Body of pancreas (tissue), 4 donors: ENCODE measurements at regions not wholly inside any gene's neighbourhood (a gene's known extent, or its start where the extent isn't known, plus 50 kb on each side); places are given as distances from the start of the nearest gene placed in this dataset.

Source experiments
- ATAC-seq: fragments of 150-250 bp; one replicate; pipeline ENCODE4 v1.9.1; 2016
- DNase-seq, 4 donors: peaks; one replicate each; pipeline ENCODE4 v3.0.0-alpha.2; 2019
- H3K27ac ChIP-seq, 4 donors: fragments of 200-600 bp; sonication (generic); 1 replicate in 3 of 4; 2 replicates in 1 of 4; pipeline versions ENCODE4 v1.5.1 to v1.6.1; 2016 to 2019; ENCODE audit warnings: mild to moderate bottlenecking in 1 of 4, mixed read lengths in 1 of 4, moderate library complexity in 1 of 4
- H3K27me3 ChIP-seq, 2 donors: fragments of 200-600 bp; sonication (generic); one replicate each; pipeline ENCODE4 v1.6.0; 2016; ENCODE audit warnings: mild to moderate bottlenecking in 1 of 2
- H3K36me3 ChIP-seq, 2 donors: fragments of 200-600 bp; sonication (generic); replicated peaks in 1 of 2; 2 replicates each; pipeline ENCODE4 v1.5.1; 2016; ENCODE audit warnings: low read depth in 2 of 2; ENCODE audit not compliant: insufficient read depth in 1 of 2
- H3K4me1 ChIP-seq: fragments of 200-600 bp; sonication (generic); one replicate; pipeline ENCODE4 v1.6.0; 2016
- H3K4me3 ChIP-seq, 2 donors: fragments of 200-600 bp; sonication (generic); 1 replicate in 1 of 2; 2 replicates in 1 of 2; pipeline ENCODE4 v1.5.1; 2016 to 2019
- H3K9me3 ChIP-seq, 3 donors: fragments of 200-600 bp; sonication (generic); 1 replicate in 2 of 3; 2 replicates in 1 of 3; pipeline ENCODE4 v1.5.1; 2016
- POLR2A ChIP-seq, 3 donors: fragments of 450-650 bp; IDR thresholded peaks; one replicate each; pipeline ENCODE4 v1.6.1; 2016; ENCODE audit warnings: antibody characterized with exemption in 3 of 3, mild to moderate bottlenecking in 2 of 3
- WGBS, 2 donors: methylation state at CpG; one replicate each; pipeline ENCODE4 v1.1.5; 2017; 5-methylcytosine and 5-hydroxymethylcytosine counted together
- intact Hi-C: fragments of 100-400 bp; cut with DNase I; formaldehyde crosslinking; loops from one replicate; pipeline ENCODE4 v1.15.1; 2023
- TF ChIP-seq, protein P1 (sequence below), 7 experiments: fragments of 450-650 bp in 4 of 7; fragments of 200-600 bp in 3 of 7; sonication (generic) in 3 of 7; IDR thresholded peaks; one replicate each; pipeline ENCODE4 v1.5.1; 2016 to 2019; ENCODE audit warnings: antibody characterized with exemption in 7 of 7

DNA sequence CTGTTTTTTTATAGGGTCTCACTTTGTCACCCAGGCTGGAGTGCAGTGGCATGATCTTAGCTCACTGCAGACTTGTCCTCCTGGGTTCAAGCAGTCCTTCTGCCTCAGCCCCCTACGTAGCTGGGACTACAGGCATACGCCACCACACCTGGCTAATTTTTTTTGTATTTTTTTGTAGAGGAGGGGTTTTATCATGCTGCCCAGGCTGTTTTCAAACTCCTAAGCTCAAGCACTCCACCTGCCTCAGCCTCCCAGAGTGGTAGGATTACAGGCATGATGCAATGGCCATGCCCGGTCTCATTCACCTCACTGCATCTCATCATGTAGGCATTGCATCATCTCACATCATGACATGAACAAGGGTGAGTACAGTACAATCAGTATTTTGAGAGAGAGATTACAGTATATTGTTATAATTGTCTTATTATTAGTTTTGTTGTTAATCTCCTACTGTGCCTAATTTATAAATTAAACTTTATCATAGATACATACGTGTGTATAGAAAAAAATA is 74.3 kb upstream of the EOMES start:
- ATAC-seq = no peak

DNA sequence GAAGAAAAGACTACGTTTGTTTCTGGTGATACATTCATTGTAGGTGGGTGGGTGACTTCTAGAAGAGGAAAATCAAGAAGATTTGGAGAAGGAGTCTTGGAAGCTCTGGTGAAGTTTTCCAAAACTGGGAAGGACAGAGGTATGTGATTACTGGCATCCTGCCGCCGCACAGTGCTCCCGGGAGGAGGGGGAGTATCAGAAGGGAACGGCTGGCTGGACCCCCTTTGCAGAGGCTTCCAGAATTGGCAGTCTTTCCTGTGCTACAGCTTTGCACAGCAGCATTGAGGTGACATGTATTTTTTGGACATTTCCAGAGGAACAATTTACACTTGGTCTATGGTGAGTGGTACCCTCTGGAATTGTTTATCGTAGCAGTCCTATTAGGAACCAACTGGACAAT is 75.7 kb upstream of the EOMES start:
- Histone ChIP-seq H3K4me1 (no peaks in the 10 kb centered on the region), H3K27ac (no peak overlapping the region), H3K36me3 (no peaks in the 10 kb centered on the region), H3K4me3 (no peak overlapping the region), H3K27me3 (no peaks in the 10 kb centered on the region), H3K9me3 (no peaks in the 10 kb centered on the region)
- WGBS, 2 donors = 71 to 73% methylated on average over 6 of the region's 6 CpGs
- no peak for TF ChIP-seq POLR2A (IDR thresholded peaks at IDR 0.05)
- TF ChIP-seq, protein P1, sequence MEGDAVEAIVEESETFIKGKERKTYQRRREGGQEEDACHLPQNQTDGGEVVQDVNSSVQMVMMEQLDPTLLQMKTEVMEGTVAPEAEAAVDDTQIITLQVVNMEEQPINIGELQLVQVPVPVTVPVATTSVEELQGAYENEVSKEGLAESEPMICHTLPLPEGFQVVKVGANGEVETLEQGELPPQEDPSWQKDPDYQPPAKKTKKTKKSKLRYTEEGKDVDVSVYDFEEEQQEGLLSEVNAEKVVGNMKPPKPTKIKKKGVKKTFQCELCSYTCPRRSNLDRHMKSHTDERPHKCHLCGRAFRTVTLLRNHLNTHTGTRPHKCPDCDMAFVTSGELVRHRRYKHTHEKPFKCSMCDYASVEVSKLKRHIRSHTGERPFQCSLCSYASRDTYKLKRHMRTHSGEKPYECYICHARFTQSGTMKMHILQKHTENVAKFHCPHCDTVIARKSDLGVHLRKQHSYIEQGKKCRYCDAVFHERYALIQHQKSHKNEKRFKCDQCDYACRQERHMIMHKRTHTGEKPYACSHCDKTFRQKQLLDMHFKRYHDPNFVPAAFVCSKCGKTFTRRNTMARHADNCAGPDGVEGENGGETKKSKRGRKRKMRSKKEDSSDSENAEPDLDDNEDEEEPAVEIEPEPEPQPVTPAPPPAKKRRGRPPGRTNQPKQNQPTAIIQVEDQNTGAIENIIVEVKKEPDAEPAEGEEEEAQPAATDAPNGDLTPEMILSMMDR (IDR thresholded peaks at IDR 0.05) = no peak
- intact Hi-C loops = no loop called here
- DNase-seq = no peak
- ATAC-seq = no peak

More for the DNA sequence above, 74.3 kb upstream of the EOMES start:
- intact Hi-C loops = no loop called here
- H3K4me1 ChIP-seq = no peaks in the 10 kb centered on the region
- H3K9me3 ChIP-seq = no peaks in the 10 kb centered on the region
- H3K36me3 ChIP-seq = no peaks in the 10 kb centered on the region
- no peak overlapping the region for H3K27ac ChIP-seq
- no peak for DNase-seq
- WGBS, 2 donors = 66 to 70% methylated on average over 4 of the region's 4 CpGs
- H3K27me3 ChIP-seq = no peaks in the 10 kb centered on the region
- no peak for TF ChIP-seq POLR2A (IDR thresholded peaks at IDR 0.05)
- TF ChIP-seq, protein P1 (IDR thresholded peaks at IDR 0.05) = no peak
- H3K4me3 ChIP-seq = no peak overlapping the region

- H3K4me3 ChIP-seq = no peak overlapping the region
- no peaks in the 10 kb centered on the region for H3K4me1 ChIP-seq
- no peak for ATAC-seq
- no peaks in the 10 kb centered on the region for H3K27me3 ChIP-seq
- H3K36me3 ChIP-seq = no peaks in the 10 kb centered on the region
- 73 to 81% methylated on average over 3 of the region's 3 CpGs for WGBS, 2 donors
- H3K9me3 ChIP-seq = no peaks in the 10 kb centered on the region
- TF ChIP-seq, protein P1 (IDR thresholded peaks at IDR 0.05) = no peak
- no peak for TF ChIP-seq POLR2A (IDR thresholded peaks at IDR 0.05)
- intact Hi-C loops = no loop called here
- no peak overlapping the region for H3K27ac ChIP-seq
- no peak for DNase-seq
Observed at GRCh38 chr3:27800261-27800660, 78.1 kb upstream of the EOMES start.

DNA sequence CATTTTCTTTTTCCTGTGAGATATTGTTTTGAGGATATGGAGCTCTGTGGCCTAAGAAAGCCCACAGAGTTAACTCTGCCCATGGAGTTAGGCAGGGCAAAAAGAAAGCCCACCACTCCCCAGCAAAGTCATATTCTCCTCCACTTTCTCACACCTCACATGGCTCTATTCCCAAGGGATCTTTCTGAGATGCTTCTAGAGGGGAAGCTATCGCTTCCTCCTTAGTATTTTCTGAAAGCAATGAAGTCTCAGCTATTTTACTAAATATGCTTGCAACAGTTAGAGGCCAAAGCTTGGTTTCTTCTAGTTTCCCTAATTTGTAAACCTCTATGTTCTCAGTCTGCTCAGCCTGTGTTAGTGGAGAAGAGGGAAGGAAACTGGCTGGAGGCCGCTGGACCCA is 80.3 kb upstream of the EOMES start:
- no peak for DNase-seq
- Histone ChIP-seq H3K27ac (no peak overlapping the region), H3K27me3 (no peaks in the 10 kb centered on the region), H3K4me3 (no peak overlapping the region), H3K4me1 (no peaks in the 10 kb centered on the region), H3K9me3 (no peaks in the 10 kb centered on the region), H3K36me3 (no peaks in the 10 kb centered on the region)
- ATAC-seq = no peak
- WGBS, 2 donors = 81 to 89% methylated on average over 2 of the region's 2 CpGs
- TF ChIP-seq, protein P1 (IDR thresholded peaks at IDR 0.05) = no peak
- no peak for TF ChIP-seq POLR2A (IDR thresholded peaks at IDR 0.05)
- intact Hi-C loops = no loop called here

DNA sequence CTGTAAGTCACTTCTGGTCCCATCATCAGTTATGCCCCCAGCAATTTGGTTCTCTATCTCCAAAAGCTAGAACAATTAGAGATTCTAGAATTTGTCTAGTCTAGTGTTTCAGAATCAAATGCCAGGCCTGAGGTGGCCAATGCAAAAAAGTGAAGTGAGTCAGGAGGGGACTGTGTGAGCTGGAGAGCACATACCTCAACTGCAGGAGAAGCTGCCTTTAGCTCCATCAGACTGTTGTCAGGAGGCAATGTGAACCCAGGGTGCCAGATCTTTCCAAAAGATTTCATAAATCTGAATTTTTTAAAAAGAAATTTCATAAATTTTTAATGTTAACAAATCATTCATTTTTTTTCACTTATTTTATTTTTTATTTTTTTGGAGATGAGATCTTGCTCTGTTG is 80.7 kb upstream of the EOMES start:
- H3K4me1 ChIP-seq = no peaks in the 10 kb centered on the region
- ATAC-seq (no peak), DNase-seq (no peak)
- H3K36me3 ChIP-seq = no peaks in the 10 kb centered on the region
- intact Hi-C loops = no loop called here
- H3K27ac ChIP-seq = no peak overlapping the region
- no peak overlapping the region for H3K4me3 ChIP-seq
- no peaks in the 10 kb centered on the region for H3K27me3 ChIP-seq
- H3K9me3 ChIP-seq = no peaks in the 10 kb centered on the region
- TF ChIP-seq, protein P1 (IDR thresholded peaks at IDR 0.05) = no peak
- TF ChIP-seq POLR2A (IDR thresholded peaks at IDR 0.05) = no peak
